Fibroblast of pulmonary artery (primary cell): ENCODE measurements at regions not wholly inside any gene's neighbourhood (a gene's known extent, or its start where the extent isn't known, plus 50 kb on each side); places are given as distances from the start of the nearest gene placed in this dataset.

Source experiments
- DNase-seq: peaks from one replicate; pipeline ENCODE4 v3.0.0-alpha.2; 2010; ENCODE audit warnings: low read depth
- H3K4me3 ChIP-seq: replicated peaks from 2 replicates; pipeline ENCODE4 v1.5.1; 2011; ENCODE audit warnings: low read depth, mild to moderate bottlenecking, control low read depth, low read length, moderate library complexity
- CTCF ChIP-seq: IDR thresholded peaks from 2 replicates; pipeline ENCODE4 v1.5.1; 2011; ENCODE audit warnings: mild to moderate bottlenecking, control low read depth, low read length, inconsistent platforms; ENCODE audit errors: missing control alignments

GRCh38 chr2:120883607-120884440, 148.2 kb downstream of the GLI2 start:
- TF ChIP-seq CTCF: no peak
- H3K4me3 ChIP-seq: no peak overlapping the region
- no peak for DNase-seq

GRCh38 chr2:120884472-120885290, 149.0 kb downstream of the GLI2 start:
- no peak overlapping the region for H3K4me3 ChIP-seq
- no peak for TF ChIP-seq CTCF
- no peak for DNase-seq

GRCh38 chr2:120885321-120885720, 149.7 kb downstream of the GLI2 start:
- no peak for DNase-seq
- H3K4me3 ChIP-seq: no peak overlapping the region
- TF ChIP-seq CTCF: no peak

GRCh38 chr2:120885749-120886148, 150.1 kb downstream of the GLI2 start:
- TF ChIP-seq CTCF: no peak
- no peak overlapping the region for H3K4me3 ChIP-seq
- DNase-seq: no peak

GRCh38 chr2:120886534-120887319, 151.1 kb downstream of the GLI2 start:
- no peak for TF ChIP-seq CTCF
- no peak overlapping the region for H3K4me3 ChIP-seq
- no peak for DNase-seq

- TF ChIP-seq CTCF: no peak
- no peak for DNase-seq
Measured at GRCh38 chr2:120887320-120887697, 151.6 kb downstream of the GLI2 start.

More at GRCh38 chr2:120887320-120887697, 151.6 kb downstream of the GLI2 start:
- no peak overlapping the region for H3K4me3 ChIP-seq
